T1000 (cell line): ENCODE measurements at regions not wholly inside any gene's neighbourhood (a gene's known extent, or its start where the extent isn't known, plus 50 kb on each side); places are given as distances from the start of the nearest gene placed in this dataset.

ENCODE experiments used
- DNase-seq: peaks from one replicate; lab custom pipeline; 2025; ENCODE audit warnings: mixed read lengths; lab: John Stamatoyannopoulos, UW

- no peak for DNase-seq
Measured at GRCh38 chr2:194385376-194385775, 1271.7 kb upstream of the SLC39A10 start.

GRCh38 chr2:194383401-194383800, 1273.6 kb upstream of the SLC39A10 start:
- DNase-seq, result no peak

- DNase-seq, result no peak
Measured at GRCh38 chr2:194382221-194382620, 1274.8 kb upstream of the SLC39A10 start.

- DNase-seq, result no peak
Measured at GRCh38 chr2:194380011-194380410, 1277.0 kb upstream of the SLC39A10 start.

- DNase-seq, result peak; percentile 57
Measured at GRCh38 chr2:194367390-194367789, 1289.6 kb upstream of the SLC39A10 start.

- DNase-seq, result no peak
Measured at GRCh38 chr2:194363878-194364277, 1293.1 kb upstream of the SLC39A10 start.

- DNase-seq, result no peak
Measured at GRCh38 chr2:194363295-194363694, 1293.7 kb upstream of the SLC39A10 start.

GRCh38 chr2:194352505-194352904, 1304.5 kb upstream of the SLC39A10 start:
- DNase-seq, result no peak

GRCh38 chr2:194346193-194346592, 1310.8 kb upstream of the SLC39A10 start:
- no peak for DNase-seq

- no peak for DNase-seq
Measured at GRCh38 chr2:194345347-194345746, 1311.7 kb upstream of the SLC39A10 start.

- DNase-seq, result no peak
Measured at GRCh38 chr2:194343167-194343566, 1313.9 kb upstream of the SLC39A10 start.

- no peak for DNase-seq
Measured at GRCh38 chr2:194332799-194333490, 1324.1 kb upstream of the SLC39A10 start.

GRCh38 chr2:194328456-194328855, 1328.6 kb upstream of the SLC39A10 start:
- no peak for DNase-seq

GRCh38 chr2:194327196-194327888, 1329.7 kb upstream of the SLC39A10 start:
- no peak for DNase-seq

- DNase-seq, result no peak
Measured at GRCh38 chr2:194323740-194324139, 1333.3 kb upstream of the SLC39A10 start.

- DNase-seq, result no peak
Measured at GRCh38 chr2:194320520-194320919, 1336.5 kb upstream of the SLC39A10 start.

- no peak for DNase-seq
Measured at GRCh38 chr2:194319222-194319992, 1337.6 kb upstream of the SLC39A10 start.

GRCh38 chr2:194314042-194314441, 1343.0 kb upstream of the SLC39A10 start:
- no peak for DNase-seq

GRCh38 chr2:194304191-194304590, 1352.8 kb upstream of the SLC39A10 start:
- no peak for DNase-seq

- no peak for DNase-seq
Measured at GRCh38 chr2:194301946-194302345, 1355.1 kb upstream of the SLC39A10 start.

- no peak for DNase-seq
Measured at GRCh38 chr2:194294156-194294555, 1362.9 kb upstream of the SLC39A10 start.

- no peak for DNase-seq
Measured at GRCh38 chr2:194291104-194291503, 1365.9 kb upstream of the SLC39A10 start.
